HepG2 (cell line): ENCODE measurements at regions not wholly inside any gene's neighbourhood (a gene's known extent, or its start where the extent isn't known, plus 50 kb on each side); places are given as distances from the start of the nearest gene placed in this dataset.

ENCODE experiments used
- BATF2 ChIP-seq: sonication (generic); formaldehyde crosslinking; IDR thresholded peaks from 2 replicates; pipeline ENCODE4 v1.8.0; 2022; ENCODE audit warnings: mild to moderate bottlenecking, missing genetic modification reagents, moderate library complexity
- DMTF1 ChIP-seq: sonication (generic); formaldehyde crosslinking; IDR thresholded peaks from 2 replicates; pipeline ENCODE4 v1.4.0; 2020; ENCODE audit warnings: mild to moderate bottlenecking, missing genetic modification reagents
- E2F2 ChIP-seq: sonication (generic); formaldehyde crosslinking; IDR thresholded peaks from 2 replicates; pipeline ENCODE4 v1.4.0; 2020; ENCODE audit warnings: missing genetic modification reagents, borderline replicate concordance
- GMEB2 ChIP-seq: IDR thresholded peaks from 2 replicates; pipeline ENCODE4 v1.6.1; 2016; ENCODE audit warnings: missing biosample characterization, missing genetic modification reagents, low read depth
- KLF13 ChIP-seq: sonication (generic); formaldehyde crosslinking; IDR thresholded peaks from 2 replicates; pipeline ENCODE4 v1.4.0; 2020; ENCODE audit warnings: mild to moderate bottlenecking, missing genetic modification reagents
- MTA1 ChIP-seq: sonication (generic); formaldehyde crosslinking; IDR thresholded peaks from 2 replicates; pipeline ENCODE4 v1.4.0; 2020; ENCODE audit warnings: missing genetic modification reagents, mild to moderate bottlenecking, borderline replicate concordance
- NR2F2 ChIP-seq: IDR thresholded peaks from 2 replicates; pipeline ENCODE4 v1.6.1; 2012; ENCODE audit warnings: low read depth, inconsistent platforms, borderline replicate concordance
- PAXIP1 ChIP-seq: sonication (generic); formaldehyde crosslinking; conservative IDR thresholded peaks from 2 replicates; pipeline ENCODE4 v1.4.0; 2020; ENCODE audit warnings: mild to moderate bottlenecking, missing genetic modification reagents, moderate library complexity
- PLRG1 ChIP-seq: fragments of 450-650 bp; conservative IDR thresholded peaks from 2 replicates; pipeline ENCODE4 v1.6.1; 2016
- POLR2A ChIP-seq, 2 experiments: IDR thresholded peaks; 2 replicates each; pipeline ENCODE4 v1.6.1; 2011; ENCODE audit warnings: low read depth in 2 of 2, low read length in 2 of 2, mild to moderate bottlenecking in 1 of 2, moderate library complexity in 1 of 2; ENCODE audit not compliant: insufficient read depth in 1 of 2
- SIN3B ChIP-seq: fragments of 150-350 bp; IDR thresholded peaks from 2 replicates; pipeline ENCODE4 v1.6.1; 2014; ENCODE audit warnings: low read length
- ZNF280B ChIP-seq: sonication (generic); formaldehyde crosslinking; IDR thresholded peaks from 2 replicates; pipeline ENCODE4 v1.5.0; 2020; ENCODE audit warnings: missing genetic modification reagents, mild to moderate bottlenecking, borderline replicate concordance
- ZNF317 ChIP-seq: sonication (generic); formaldehyde crosslinking; IDR thresholded peaks from 2 replicates; pipeline ENCODE4 v1.5.0; 2020; ENCODE audit warnings: mild to moderate bottlenecking, missing genetic modification reagents
- ZNF326 ChIP-seq: sonication (generic); formaldehyde crosslinking; IDR thresholded peaks from 2 replicates; pipeline ENCODE4 v1.4.0; 2020; ENCODE audit warnings: missing genetic modification reagents, borderline replicate concordance
- ZNF350 ChIP-seq: sonication (generic); formaldehyde crosslinking; IDR thresholded peaks from 2 replicates; pipeline ENCODE4 v1.4.0; 2020; ENCODE audit warnings: mild to moderate bottlenecking, low read depth, missing genetic modification reagents, borderline replicate concordance
- ZNF451 ChIP-seq: sonication (generic); formaldehyde crosslinking; IDR thresholded peaks from 2 replicates; pipeline ENCODE4 v1.5.0; 2020; ENCODE audit warnings: mild to moderate bottlenecking, missing genetic modification reagents
- ZNF496 ChIP-seq: sonication (generic); formaldehyde crosslinking; IDR thresholded peaks from 2 replicates; pipeline ENCODE4 v1.8.1; 2023; ENCODE audit warnings: mild to moderate bottlenecking, moderate library complexity, missing genetic modification reagents; ENCODE audit not compliant: insufficient replicate concordance
- ZNF672 ChIP-seq: sonication (generic); formaldehyde crosslinking; IDR thresholded peaks from 2 replicates; pipeline ENCODE4 v1.8.1; 2022; ENCODE audit warnings: missing genetic modification reagents

- peak; percentile 33; the same call in 1 of the 2 replicates for TF ChIP-seq PAXIP1
- TF ChIP-seq ZNF451, result no peak
- TF ChIP-seq E2F2 (CRISPR knock-in tag), result 0 out of 2 replicates have a peak, but pooled peaks have one; percentile 74
- 0 out of 2 replicates have a peak, but pooled peaks have one; percentile 62 for TF ChIP-seq ZNF280B (CRISPR knock-in tag)
- no peak for TF ChIP-seq ZNF672 (CRISPR knock-in tag)
- TF ChIP-seq ZNF350, result no peak
- no peak; the same call in 1 of the 2 replicates for TF ChIP-seq NR2F2
- no peak; the same call in 1 of the 2 replicates for TF ChIP-seq MTA1
- TF ChIP-seq SIN3B, result no peak
- no peak for TF ChIP-seq PLRG1
- no peak for TF ChIP-seq GMEB2 (CRISPR knock-in tag)
- TF ChIP-seq BATF2, result no peak
- no peak for TF ChIP-seq ZNF496
- TF ChIP-seq DMTF1 (CRISPR knock-in tag), result no peak
- TF ChIP-seq ZNF317, result no peak
- no peak for TF ChIP-seq KLF13
- no peak for TF ChIP-seq ZNF326 (CRISPR knock-in tag)
- TF ChIP-seq POLR2A (IDR thresholded peaks at IDR 0.05; ENCODE audit: insufficient read depth in 1 of 2, low read depth in 2 of 2, low read length in 2 of 2), result no peak
Measured at GRCh38 chr2:172172513-172173173, 69.9 kb upstream of the DLX2 start (continued).
